ENCODE measurements at regions not wholly inside any gene's neighbourhood (a gene's known extent, or its start where the extent isn't known, plus 50 kb on each side); places are given as distances from the start of the nearest gene placed in this dataset.

GRCh38 chr2:220227266-220227920 is 600.0 kb downstream of the SLC4A3 start:
- TF ChIP-seq POLR2AphosphoS5 (IDR thresholded peaks at IDR 0.05) (no peak), CTCF (IDR thresholded peaks at IDR 0.05) (no peak)
